K562 (cell line): ENCODE measurements at regions not wholly inside any gene's neighbourhood (a gene's known extent, or its start where the extent isn't known, plus 50 kb on each side); places are given as distances from the start of the nearest gene placed in this dataset.

Source experiments
- ARID2 ChIP-seq: fragments of 450-650 bp; IDR thresholded peaks from 2 replicates; pipeline ENCODE4 v1.6.1; 2017; ENCODE audit warnings: antibody characterized with exemption, mild to moderate bottlenecking
- BCOR ChIP-seq: fragments of 450-650 bp; IDR thresholded peaks from 2 replicates; pipeline ENCODE4 v1.6.1; 2016
- CBFB ChIP-seq: sonication (generic); formaldehyde crosslinking; IDR thresholded peaks from 2 replicates; pipeline ENCODE4 v1.4.0; 2020; ENCODE audit warnings: mild to moderate bottlenecking, missing genetic modification reagents
- CSDE1 ChIP-seq, 2 experiments: fragments of 450-650 bp; IDR thresholded peaks; 2 replicates each; pipeline ENCODE4 v1.6.1; 2016; ENCODE audit warnings: mild to moderate bottlenecking in 1 of 2
- DNMT1 ChIP-seq: fragments of 450-650 bp; IDR thresholded peaks from 2 replicates; pipeline ENCODE4 v1.6.1; 2016; ENCODE audit warnings: antibody characterized with exemption, mild to moderate bottlenecking
- DPF2 ChIP-seq: fragments of 450-650 bp; IDR thresholded peaks from 2 replicates; pipeline ENCODE4 v1.6.1; 2016
- GATA2 ChIP-seq: sonication (generic); formaldehyde crosslinking; IDR thresholded peaks from 2 replicates; pipeline ENCODE4 v1.4.0; 2020; ENCODE audit warnings: mild to moderate bottlenecking, missing genetic modification reagents
- HSF4 ChIP-seq: fragments of 250-450 bp; sonication (Bioruptor Pico); IDR thresholded peaks from 2 replicates; pipeline ENCODE4 v2.1.2; 2022; ENCODE audit warnings: mild to moderate bottlenecking, moderate library complexity, borderline replicate concordance
- MBD2 ChIP-seq: sonication (generic); IDR thresholded peaks from 2 replicates; pipeline ENCODE4 v1.6.1; 2016; ENCODE audit warnings: low read depth, borderline replicate concordance
- MEIS2 ChIP-seq: fragments of 450-650 bp; IDR thresholded peaks from 2 replicates; pipeline ENCODE4 v1.6.1; 2014; ENCODE audit warnings: mild to moderate bottlenecking; ENCODE audit not compliant: partially characterized antibody
- NCOR1 ChIP-seq: fragments of 450-650 bp; IDR thresholded peaks from 2 replicates; pipeline ENCODE4 v1.6.1; 2016; ENCODE audit warnings: mild to moderate bottlenecking, moderate library complexity
- PCBP2 ChIP-seq: fragments of 200-400 bp; formaldehyde crosslinking; IDR thresholded peaks from 2 replicates; pipeline ENCODE4 v1.6.1; 2018; ENCODE audit warnings: low read length, low read depth, mild to moderate bottlenecking, moderate library complexity; ENCODE audit not compliant: poor library complexity, severe bottlenecking
- PPARD ChIP-seq: fragments of 250-450 bp; sonication (Bioruptor Pico); IDR thresholded peaks from 2 replicates; pipeline ENCODE4 v1.8.0; 2022; ENCODE audit warnings: inconsistent platforms, mild to moderate bottlenecking, moderate library complexity
- PTBP1 ChIP-seq: fragments of 200-400 bp; formaldehyde crosslinking; IDR thresholded peaks from 2 replicates; pipeline ENCODE4 v1.6.1; 2017; ENCODE audit warnings: low read depth, low read length
- PURB ChIP-seq: sonication (generic); formaldehyde crosslinking; IDR thresholded peaks from 2 replicates; pipeline ENCODE4 v1.9.0; 2021; ENCODE audit warnings: low read depth, mild to moderate bottlenecking, missing genetic modification reagents
- RBM17 ChIP-seq: fragments of 200-400 bp; formaldehyde crosslinking; IDR thresholded peaks from 2 replicates; pipeline ENCODE4 v1.6.1; 2017; ENCODE audit warnings: low read depth, mild to moderate bottlenecking, low read length, borderline replicate concordance
- RREB1 ChIP-seq: fragments of 250-450 bp; sonication (Bioruptor Pico); IDR thresholded peaks from 2 replicates; pipeline ENCODE4 v1.4.0; 2020
- SIRT6 ChIP-seq: IDR thresholded peaks from one replicate; pipeline ENCODE4 v1.6.1; 2012; ENCODE audit warnings: low read depth, mild to moderate bottlenecking, control low read depth, inconsistent platforms, low read length, moderate library complexity
- SLC30A9 ChIP-seq: fragments of 250-450 bp; sonication (Bioruptor Pico); IDR thresholded peaks from 2 replicates; pipeline ENCODE4 v1.8.0; 2022; ENCODE audit warnings: mild to moderate bottlenecking, moderate library complexity
- SMARCC2 ChIP-seq: fragments of 450-650 bp; IDR thresholded peaks from 2 replicates; pipeline ENCODE4 v1.6.1; 2017; ENCODE audit warnings: antibody characterized with exemption, moderate library complexity, mild to moderate bottlenecking, low read depth
- TRIM25 ChIP-seq: fragments of 450-650 bp; IDR thresholded peaks from 2 replicates; pipeline ENCODE4 v1.7.0; 2016; ENCODE audit warnings: borderline replicate concordance
- ZNF699 ChIP-seq: fragments of 250-450 bp; sonication (Bioruptor Pico); IDR thresholded peaks from 2 replicates; pipeline ENCODE4 v1.8.0; 2021; ENCODE audit warnings: mild to moderate bottlenecking, moderate library complexity; ENCODE audit not compliant: insufficient replicate concordance
- ZSCAN29 ChIP-seq: fragments of 450-650 bp; IDR thresholded peaks from 2 replicates; pipeline ENCODE4 v1.6.1; 2017

- TF ChIP-seq RBM17: no peak
- no peak for TF ChIP-seq PTBP1
- TF ChIP-seq SMARCC2: peak; percentile 97
- TF ChIP-seq BCOR: peak; percentile 87
- peak; percentile 98 for TF ChIP-seq NCOR1
- TF ChIP-seq SIRT6: no peak
- no peak for TF ChIP-seq SLC30A9 (CRISPR knock-in tag)
- TF ChIP-seq ARID2: no peak
- no peak for TF ChIP-seq RREB1 (CRISPR knock-in tag)
- no peak for TF ChIP-seq PPARD (CRISPR knock-in tag)
- no peak for TF ChIP-seq CSDE1 (IDR thresholded peaks at IDR 0.05)
- TF ChIP-seq ZNF699: no peak
- TF ChIP-seq HSF4 (CRISPR knock-in tag): no peak
- TF ChIP-seq DPF2: peak; percentile 99
- peak; percentile 99 for TF ChIP-seq GATA2 (CRISPR knock-in tag)
- TF ChIP-seq PCBP2: no peak
- TF ChIP-seq DNMT1: no peak
- TF ChIP-seq PURB (CRISPR knock-in tag): no peak
- TF ChIP-seq MBD2: peak; percentile 92
- TF ChIP-seq CBFB (CRISPR knock-in tag): no peak
- no peak for TF ChIP-seq ZSCAN29
- TF ChIP-seq MEIS2: peak; percentile 96
- no peak for TF ChIP-seq TRIM25
These were observed 360.0 kb upstream of the PROK2 start (continued) for GRCh38 chr3:72144773-72145505.
